GM12891 (cell line): ENCODE measurements at regions not wholly inside any gene's neighbourhood (a gene's known extent, or its start where the extent isn't known, plus 50 kb on each side); places are given as distances from the start of the nearest gene placed in this dataset.

Source experiments
- POLR2A ChIP-seq: IDR thresholded peaks from 2 replicates; pipeline ENCODE4 v1.6.1; 2011; ENCODE audit warnings: low read depth, low read length, control low read depth
- POLR2AphosphoS5 ChIP-seq: IDR thresholded peaks from 2 replicates; pipeline ENCODE4 v1.6.1; 2011; ENCODE audit warnings: low read depth, low read length, control low read depth

- TF ChIP-seq POLR2AphosphoS5 = no peak
- TF ChIP-seq POLR2A = no peak
These were observed 739.3 kb downstream of the LTN1 start for GRCh38 chr21:28253338-28253737.
